22Rv1 (cell line): ENCODE measurements at regions not wholly inside any gene's neighbourhood (a gene's known extent, or its start where the extent isn't known, plus 50 kb on each side); places are given as distances from the start of the nearest gene placed in this dataset.
"Not testable (repeated sequence)": the region's sequence is repeated elsewhere in the genome, so short reads cannot be mapped to it uniquely, and the experiment has no call there.

Experiments used
- ZFX ChIP-seq: fragments of 450-650 bp; IDR thresholded peaks from 2 replicates; pipeline ENCODE4 v1.6.1; 2017; ENCODE audit warnings: antibody characterized with exemption, borderline replicate concordance
- TF ChIP-seq, protein P1 (sequence below): fragments of 450-650 bp; IDR thresholded peaks from 2 replicates; pipeline ENCODE4 v1.5.1; 2017; ENCODE audit warnings: mild to moderate bottlenecking

DNA sequence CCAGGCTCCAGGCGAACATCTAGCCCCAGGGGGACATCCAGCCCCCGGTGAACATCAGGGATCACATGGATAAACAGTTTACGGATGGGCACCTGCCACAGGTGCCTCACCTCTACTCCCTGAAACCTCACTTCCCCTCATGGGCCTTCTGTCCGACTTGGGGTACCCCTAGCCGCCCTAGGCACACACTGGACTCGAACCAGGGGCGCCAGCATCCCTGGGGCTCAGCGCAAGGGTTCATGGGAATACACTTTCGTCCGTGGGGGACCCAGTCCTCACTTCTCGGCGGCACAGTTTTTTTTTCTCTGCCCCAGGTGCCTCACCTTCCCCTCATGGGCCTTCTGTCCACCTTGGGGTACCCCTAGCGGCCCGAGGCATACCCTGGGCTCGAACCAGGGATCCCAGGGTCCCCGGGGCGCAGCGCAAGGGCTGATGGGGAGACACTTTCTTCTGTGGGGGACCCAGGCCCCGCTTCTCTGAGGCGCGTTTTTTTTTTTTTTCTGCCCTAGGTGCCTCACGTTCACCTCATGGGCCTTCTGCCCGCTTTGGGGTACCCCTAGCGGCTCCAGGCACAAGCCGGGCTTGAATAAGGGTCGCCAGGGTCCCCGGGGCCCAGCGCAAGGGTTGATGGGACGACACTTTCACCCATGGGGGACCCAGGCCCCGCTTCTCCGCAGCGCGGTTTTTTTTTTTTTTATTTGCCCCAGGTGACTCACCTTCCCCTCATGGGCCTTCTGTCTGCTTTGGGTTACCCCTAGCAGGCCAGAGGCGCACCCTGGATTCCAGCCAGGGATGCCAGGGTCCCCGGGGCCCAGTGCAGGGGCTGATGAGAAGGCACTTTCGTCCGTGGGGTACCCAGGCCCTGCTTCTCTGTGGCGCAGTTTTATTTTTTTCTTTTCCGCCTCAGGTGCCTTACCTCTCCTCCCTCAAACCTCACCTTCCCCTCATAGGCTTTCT is 1483.5 kb upstream of the TPTE start:
- TF ChIP-seq, protein P1, sequence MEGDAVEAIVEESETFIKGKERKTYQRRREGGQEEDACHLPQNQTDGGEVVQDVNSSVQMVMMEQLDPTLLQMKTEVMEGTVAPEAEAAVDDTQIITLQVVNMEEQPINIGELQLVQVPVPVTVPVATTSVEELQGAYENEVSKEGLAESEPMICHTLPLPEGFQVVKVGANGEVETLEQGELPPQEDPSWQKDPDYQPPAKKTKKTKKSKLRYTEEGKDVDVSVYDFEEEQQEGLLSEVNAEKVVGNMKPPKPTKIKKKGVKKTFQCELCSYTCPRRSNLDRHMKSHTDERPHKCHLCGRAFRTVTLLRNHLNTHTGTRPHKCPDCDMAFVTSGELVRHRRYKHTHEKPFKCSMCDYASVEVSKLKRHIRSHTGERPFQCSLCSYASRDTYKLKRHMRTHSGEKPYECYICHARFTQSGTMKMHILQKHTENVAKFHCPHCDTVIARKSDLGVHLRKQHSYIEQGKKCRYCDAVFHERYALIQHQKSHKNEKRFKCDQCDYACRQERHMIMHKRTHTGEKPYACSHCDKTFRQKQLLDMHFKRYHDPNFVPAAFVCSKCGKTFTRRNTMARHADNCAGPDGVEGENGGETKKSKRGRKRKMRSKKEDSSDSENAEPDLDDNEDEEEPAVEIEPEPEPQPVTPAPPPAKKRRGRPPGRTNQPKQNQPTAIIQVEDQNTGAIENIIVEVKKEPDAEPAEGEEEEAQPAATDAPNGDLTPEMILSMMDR: not testable (repeated sequence)
- not testable (repeated sequence) for TF ChIP-seq ZFX
